ENCODE measurements at regions not wholly inside any gene's neighbourhood (a gene's known extent, or its start where the extent isn't known, plus 50 kb on each side); places are given as distances from the start of the nearest gene placed in this dataset.
A peak's percentile ranks its signal among the peaks of the same experiment; 100 is the strongest.

DNA sequence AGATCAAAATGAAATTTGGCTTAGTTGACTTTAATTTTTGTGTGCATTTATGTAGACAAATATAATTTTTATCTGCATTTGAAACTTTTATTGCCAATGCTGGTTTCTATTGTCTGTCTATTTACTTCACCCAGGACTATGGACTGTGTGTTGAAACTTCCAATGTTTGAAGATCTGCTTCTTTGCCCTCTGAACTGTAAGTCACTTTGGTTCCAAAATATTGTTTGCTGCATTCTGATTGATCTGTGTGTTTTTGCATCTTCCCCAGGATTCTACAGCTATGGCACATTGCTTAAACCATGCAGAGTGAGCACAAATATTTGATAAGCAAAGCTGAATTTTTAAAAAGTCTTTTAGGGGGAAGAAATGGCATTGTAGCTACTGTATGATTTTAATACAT is 131.0 kb upstream of the SOX5 start (continued):
- TF ChIP-seq, protein P1, sequence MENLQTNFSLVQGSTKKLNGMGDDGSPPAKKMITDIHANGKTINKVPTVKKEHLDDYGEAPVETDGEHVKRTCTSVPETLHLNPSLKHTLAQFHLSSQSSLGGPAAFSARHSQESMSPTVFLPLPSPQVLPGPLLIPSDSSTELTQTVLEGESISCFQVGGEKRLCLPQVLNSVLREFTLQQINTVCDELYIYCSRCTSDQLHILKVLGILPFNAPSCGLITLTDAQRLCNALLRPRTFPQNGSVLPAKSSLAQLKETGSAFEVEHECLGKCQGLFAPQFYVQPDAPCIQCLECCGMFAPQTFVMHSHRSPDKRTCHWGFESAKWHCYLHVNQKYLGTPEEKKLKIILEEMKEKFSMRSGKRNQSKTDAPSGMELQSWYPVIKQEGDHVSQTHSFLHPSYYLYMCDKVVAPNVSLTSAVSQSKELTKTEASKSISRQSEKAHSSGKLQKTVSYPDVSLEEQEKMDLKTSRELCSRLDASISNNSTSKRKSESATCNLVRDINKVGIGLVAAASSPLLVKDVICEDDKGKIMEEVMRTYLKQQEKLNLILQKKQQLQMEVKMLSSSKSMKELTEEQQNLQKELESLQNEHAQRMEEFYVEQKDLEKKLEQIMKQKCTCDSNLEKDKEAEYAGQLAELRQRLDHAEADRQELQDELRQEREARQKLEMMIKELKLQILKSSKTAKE (CRISPR knock-in tag; IDR thresholded peaks at IDR 0.05; ENCODE audit: borderline replicate concordance) = no peak
- TF ChIP-seq, protein P2, sequence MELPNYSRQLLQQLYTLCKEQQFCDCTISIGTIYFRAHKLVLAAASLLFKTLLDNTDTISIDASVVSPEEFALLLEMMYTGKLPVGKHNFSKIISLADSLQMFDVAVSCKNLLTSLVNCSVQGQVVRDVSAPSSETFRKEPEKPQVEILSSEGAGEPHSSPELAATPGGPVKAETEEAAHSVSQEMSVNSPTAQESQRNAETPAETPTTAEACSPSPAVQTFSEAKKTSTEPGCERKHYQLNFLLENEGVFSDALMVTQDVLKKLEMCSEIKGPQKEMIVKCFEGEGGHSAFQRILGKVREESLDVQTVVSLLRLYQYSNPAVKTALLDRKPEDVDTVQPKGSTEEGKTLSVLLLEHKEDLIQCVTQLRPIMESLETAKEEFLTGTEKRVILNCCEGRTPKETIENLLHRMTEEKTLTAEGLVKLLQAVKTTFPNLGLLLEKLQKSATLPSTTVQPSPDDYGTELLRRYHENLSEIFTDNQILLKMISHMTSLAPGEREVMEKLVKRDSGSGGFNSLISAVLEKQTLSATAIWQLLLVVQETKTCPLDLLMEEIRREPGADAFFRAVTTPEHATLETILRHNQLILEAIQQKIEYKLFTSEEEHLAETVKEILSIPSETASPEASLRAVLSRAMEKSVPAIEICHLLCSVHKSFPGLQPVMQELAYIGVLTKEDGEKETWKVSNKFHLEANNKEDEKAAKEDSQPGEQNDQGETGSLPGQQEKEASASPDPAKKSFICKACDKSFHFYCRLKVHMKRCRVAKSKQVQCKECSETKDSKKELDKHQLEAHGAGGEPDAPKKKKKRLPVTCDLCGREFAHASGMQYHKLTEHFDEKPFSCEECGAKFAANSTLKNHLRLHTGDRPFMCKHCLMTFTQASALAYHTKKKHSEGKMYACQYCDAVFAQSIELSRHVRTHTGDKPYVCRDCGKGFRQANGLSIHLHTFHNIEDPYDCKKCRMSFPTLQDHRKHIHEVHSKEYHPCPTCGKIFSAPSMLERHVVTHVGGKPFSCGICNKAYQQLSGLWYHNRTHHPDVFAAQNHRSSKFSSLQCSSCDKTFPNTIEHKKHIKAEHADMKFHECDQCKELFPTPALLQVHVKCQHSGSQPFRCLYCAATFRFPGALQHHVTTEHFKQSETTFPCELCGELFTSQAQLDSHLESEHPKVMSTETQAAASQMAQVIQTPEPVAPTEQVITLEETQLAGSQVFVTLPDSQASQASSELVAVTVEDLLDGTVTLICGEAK (IDR thresholded peaks at IDR 0.05) = no peak
- TF ChIP-seq, protein P2 (CRISPR knock-in tag; IDR thresholded peaks at IDR 0.05) = no peak; the same call in 1 of the 2 replicates
- TF ChIP-seq, protein P3, sequence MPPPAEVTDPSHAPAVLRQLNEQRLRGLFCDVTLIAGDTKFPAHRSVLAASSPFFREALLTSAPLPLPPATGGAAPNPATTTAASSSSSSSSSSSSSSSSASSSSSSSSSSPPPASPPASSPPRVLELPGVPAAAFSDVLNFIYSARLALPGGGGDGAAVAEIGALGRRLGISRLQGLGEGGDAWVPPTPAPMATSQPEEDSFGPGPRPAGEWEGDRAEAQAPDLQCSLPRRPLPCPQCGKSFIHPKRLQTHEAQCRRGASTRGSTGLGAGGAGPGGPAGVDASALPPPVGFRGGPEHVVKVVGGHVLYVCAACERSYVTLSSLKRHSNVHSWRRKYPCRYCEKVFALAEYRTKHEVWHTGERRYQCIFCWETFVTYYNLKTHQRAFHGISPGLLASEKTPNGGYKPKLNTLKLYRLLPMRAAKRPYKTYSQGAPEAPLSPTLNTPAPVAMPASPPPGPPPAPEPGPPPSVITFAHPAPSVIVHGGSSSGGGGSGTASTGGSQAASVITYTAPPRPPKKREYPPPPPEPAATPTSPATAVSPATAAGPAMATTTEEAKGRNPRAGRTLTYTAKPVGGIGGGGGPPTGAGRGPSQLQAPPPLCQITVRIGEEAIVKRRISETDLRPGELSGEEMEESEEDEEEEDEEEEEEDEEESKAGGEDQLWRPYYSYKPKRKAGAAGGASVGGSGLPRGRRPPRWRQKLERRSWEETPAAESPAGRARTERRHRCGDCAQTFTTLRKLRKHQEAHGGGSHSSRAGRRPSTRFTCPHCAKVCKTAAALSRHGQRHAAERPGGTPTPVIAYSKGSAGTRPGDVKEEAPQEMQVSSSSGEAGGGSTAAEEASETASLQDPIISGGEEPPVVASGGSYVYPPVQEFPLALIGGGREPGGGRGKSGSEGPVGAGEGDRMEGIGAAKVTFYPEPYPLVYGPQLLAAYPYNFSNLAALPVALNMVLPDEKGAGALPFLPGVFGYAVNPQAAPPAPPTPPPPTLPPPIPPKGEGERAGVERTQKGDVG (CRISPR knock-in tag; IDR thresholded peaks at IDR 0.05; ENCODE audit: borderline replicate concordance) = no peak
- TF ChIP-seq RELA (CRISPR knock-in tag; IDR thresholded peaks at IDR 0.05) (no peak), RNF2 (conservative IDR thresholded peaks at IDR 0.05; ENCODE audit: low read depth) (no peak), ZNF607 (CRISPR knock-in tag; IDR thresholded peaks at IDR 0.05; ENCODE audit: borderline replicate concordance) (no peak), FOSL1 (CRISPR knock-in tag; IDR thresholded peaks at IDR 0.05; ENCODE audit: borderline replicate concordance) (no peak), YY1 (IDR thresholded peaks at IDR 0.05; ENCODE audit: insufficient read depth, insufficient replicate concordance, low read depth, low read length) (no peak)
- TF ChIP-seq, protein P4, sequence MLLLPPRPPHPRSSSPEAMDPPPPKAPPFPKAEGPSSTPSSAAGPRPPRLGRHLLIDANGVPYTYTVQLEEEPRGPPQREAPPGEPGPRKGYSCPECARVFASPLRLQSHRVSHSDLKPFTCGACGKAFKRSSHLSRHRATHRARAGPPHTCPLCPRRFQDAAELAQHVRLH (CRISPR knock-in tag; IDR thresholded peaks at IDR 0.05; ENCODE audit: borderline replicate concordance, low read depth) = peak; percentile 44
- TF ChIP-seq, protein P5, sequence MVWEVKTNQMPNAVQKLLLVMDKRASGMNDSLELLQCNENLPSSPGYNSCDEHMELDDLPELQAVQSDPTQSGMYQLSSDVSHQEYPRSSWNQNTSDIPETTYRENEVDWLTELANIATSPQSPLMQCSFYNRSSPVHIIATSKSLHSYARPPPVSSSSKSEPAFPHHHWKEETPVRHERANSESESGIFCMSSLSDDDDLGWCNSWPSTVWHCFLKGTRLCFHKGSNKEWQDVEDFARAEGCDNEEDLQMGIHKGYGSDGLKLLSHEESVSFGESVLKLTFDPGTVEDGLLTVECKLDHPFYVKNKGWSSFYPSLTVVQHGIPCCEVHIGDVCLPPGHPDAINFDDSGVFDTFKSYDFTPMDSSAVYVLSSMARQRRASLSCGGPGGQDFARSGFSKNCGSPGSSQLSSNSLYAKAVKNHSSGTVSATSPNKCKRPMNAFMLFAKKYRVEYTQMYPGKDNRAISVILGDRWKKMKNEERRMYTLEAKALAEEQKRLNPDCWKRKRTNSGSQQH (CRISPR knock-in tag; IDR thresholded peaks at IDR 0.05; ENCODE audit: low read depth) = no peak
- TF ChIP-seq, protein P6, sequence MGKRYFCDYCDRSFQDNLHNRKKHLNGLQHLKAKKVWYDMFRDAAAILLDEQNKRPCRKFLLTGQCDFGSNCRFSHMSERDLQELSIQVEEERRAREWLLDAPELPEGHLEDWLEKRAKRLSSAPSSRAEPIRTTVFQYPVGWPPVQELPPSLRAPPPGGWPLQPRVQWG (CRISPR knock-in tag; IDR thresholded peaks at IDR 0.05; ENCODE audit: borderline replicate concordance, low read depth) = no peak

All from HepG2 (cell line).